NCI-H82 treated with DMSO at 0.1 percent for 48 hours (cell line): ENCODE measurements at regions not wholly inside any gene's neighbourhood (a gene's known extent, or its start where the extent isn't known, plus 50 kb on each side); places are given as distances from the start of the nearest gene placed in this dataset.

Experiments used
- DNase-seq: peaks from one replicate; lab custom pipeline; 2025; ENCODE audit not compliant: unreplicated experiment; lab: John Stamatoyannopoulos, UW

- no peak for DNase-seq
These were observed 551.7 kb downstream of the NR2F2 start for GRCh38 chr15:96882121-96882772.

DNA sequence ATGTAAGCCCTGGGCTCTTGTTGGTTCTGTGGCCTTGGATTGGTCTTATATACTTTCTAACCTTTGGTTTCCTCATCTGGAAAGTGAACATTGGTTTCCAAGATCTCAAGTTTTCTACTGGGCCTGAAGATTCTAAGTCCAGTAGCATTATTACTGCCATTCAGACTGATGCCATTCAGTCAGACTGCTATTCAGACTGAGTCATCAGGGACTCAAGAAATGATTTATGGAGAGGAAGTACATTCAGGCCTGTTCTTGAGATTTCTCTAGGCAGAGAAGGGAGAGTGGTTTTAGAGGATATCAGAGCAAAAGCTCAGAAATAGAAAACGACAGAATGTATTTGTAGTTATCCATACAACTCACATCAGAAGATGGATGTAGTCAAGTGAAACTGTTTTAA is 557.2 kb downstream of the NR2F2 start:
- no peak for DNase-seq

DNA sequence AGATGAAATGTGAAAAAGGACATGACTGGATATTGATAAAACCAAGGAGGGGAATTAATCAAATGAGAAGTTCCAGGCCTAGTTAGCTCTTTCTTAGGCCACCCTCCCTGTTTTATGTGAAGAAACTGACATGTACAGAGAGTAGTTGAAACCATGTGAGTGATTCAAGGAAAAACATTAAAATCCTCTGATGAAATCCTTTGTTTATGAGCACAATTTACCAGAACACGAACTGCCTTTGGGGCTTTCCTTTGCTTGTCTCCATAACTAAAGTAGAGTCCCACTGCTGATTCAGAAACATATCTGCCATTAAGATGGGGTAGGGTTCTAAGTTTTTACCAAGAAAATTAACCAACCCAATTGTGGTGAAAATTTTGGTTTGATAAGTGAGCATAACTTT is 558.3 kb downstream of the NR2F2 start:
- no peak for DNase-seq

DNA sequence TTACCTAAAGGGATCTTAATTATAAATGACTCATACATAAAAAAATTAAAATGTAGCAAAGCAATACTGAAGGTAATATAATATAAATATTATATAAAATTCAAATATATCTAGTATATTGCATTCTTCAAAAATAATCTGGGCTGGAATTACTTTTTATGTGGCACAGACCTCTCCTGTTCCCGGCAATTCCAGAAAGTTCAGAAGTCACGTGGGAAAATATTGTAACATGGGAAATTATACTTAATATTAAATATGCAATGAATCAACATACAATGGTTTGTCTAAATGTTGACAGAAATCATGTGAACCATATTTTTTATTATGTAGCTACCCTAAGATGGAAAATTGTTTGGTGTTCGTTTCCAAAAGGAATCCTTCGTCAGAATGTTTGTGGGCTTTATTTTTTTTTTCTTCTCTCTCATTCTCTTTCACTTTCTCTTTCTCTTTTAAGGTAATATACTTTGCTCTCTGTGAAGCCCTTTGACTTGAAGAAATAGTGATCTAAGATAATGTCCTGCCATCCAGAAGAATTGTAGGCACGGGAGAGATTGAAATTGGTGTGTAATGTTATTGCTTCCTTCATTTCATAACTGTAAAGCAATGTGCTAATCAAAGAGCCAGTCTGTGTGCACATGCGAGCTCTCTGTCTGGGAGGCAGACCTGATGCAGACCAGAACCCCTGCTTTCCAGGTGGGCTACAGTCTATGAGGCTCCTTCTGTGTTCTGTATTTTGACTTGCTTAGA is 559.4 kb downstream of the NR2F2 start:
- no peak for DNase-seq

GRCh38 chr15:96891046-96891445 is 560.5 kb downstream of the NR2F2 start:
- DNase-seq: peak; percentile 23

GRCh38 chr15:96893159-96893906 is 562.8 kb downstream of the NR2F2 start:
- no peak for DNase-seq

GRCh38 chr15:96894659-96895058 is 564.2 kb downstream of the NR2F2 start:
- DNase-seq: no peak

GRCh38 chr15:96896766-96897165 is 566.3 kb downstream of the NR2F2 start:
- DNase-seq: no peak

GRCh38 chr15:96914081-96914480 is 583.6 kb downstream of the NR2F2 start:
- DNase-seq: no peak

DNA sequence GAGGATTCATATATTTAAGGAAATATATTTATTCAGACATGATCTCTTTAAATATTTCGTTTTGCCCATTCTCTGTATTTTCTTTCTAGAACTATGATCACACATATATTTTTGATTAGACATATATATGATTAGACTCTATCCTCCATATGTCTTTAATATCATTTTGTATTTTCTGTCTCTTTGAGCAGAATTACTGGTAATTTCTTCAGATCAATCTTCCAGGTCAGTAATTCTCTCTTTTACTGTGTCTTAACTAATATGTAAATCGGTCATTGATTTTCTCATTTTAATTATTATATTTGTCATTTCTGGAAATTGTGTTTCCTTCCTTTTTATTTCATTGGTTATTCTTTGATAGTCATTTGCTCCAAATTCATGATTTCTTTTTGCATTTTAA is 586.2 kb downstream of the NR2F2 start:
- no peak for DNase-seq

DNA sequence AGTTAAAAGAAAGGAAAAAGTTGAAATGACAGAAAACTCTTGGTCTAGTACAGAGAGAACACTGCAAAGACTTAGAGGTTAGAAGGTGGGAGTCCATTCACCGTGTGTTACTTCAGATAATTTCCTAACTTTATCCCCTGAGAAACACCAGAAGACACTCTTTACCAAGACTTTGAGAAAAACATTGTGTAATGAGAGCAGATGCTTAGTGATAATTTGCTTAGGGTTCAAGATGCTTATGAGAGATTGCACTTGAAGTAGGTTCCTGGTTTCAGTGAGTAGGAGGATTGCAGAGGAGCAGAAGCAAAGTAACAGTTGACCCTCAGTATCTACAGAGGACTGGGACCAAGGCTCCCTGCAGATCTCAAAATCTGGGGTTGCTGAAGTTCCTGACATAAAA is 594.1 kb downstream of the NR2F2 start:
- no peak for DNase-seq

DNA sequence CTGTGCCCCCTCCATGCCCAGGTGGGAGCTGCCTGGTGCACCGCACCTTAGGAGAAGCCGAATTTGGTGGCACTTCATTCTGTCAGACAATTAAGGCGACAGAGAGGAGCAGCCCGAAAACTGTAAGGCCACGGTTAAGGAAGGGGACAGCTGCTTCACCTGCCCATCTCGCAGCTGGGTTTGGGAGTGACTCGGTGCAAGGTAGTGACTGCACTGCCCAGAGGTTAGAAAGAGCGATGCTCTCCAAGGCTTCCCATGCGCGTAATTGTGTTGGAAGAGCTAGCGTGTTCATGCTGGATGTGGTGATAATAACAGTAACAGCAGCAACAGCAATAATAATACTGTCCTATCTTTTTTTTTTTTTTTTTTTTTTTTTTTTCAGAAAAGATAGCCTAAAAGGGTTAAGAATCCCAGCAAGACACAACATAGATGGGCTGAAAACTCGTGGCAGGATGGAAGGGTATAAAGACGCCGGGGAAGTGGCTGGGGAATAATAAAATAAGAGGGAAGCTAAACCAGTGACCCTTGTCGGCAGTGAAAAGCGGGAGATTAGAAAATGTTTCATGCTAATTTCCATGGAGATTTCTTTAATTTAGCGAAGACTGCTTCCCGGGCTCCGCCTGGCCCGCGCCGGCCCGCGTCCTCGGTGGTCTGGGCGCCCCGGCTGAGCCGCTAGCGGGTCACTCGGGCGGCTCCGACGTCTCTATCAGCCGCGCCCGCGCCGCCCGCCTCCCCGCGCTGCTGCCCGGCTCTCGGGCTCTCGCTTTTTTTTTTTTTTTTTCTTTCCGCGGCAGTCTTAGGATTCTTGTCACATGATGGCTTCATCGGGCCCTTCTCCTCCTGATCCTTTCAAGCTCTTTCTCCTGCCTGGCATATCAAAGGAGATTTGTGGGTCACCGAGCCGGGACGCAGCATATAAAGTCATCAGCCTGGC is 617.1 kb downstream of the NR2F2 start:
- no peak for DNase-seq

DNA sequence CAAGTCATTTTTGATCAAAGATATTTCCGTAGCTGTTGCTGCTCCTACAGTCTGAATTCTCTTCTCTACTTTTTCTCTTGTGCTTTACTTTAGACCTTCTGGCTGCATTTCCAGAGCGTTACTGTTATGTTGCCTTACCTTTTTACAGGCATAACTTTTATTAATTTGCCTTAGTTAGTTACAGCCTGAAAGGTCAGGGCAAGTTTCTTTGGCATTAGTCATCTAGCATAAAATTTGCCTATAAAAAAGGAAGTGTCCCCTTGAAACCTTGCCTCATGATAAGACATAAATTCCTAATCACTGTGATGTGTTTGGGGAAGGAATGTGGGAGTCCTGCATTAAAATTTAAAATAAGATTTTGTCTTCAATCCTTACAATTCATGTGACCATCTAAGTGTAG is 618.5 kb downstream of the NR2F2 start:
- no peak for DNase-seq

DNA sequence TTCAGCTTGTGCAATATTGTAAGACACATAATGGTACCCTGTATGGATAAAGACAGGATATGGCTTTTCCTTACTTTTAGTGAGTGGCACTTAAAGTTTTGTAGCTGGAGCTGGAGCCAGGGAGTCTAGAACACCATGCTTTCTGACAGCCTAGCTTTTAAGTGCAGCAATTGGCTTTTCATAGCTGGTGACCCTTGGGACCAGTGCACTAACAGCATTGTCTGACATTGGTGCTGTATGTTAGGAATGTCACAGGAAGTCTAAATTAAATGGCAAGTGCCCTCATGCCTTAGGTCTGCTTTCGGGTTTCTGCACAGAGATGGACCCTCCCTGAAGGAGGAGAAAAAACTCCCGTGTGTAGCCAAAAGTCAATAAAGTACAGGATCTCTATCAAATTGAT is 628.2 kb downstream of the NR2F2 start:
- DNase-seq: no peak

DNA sequence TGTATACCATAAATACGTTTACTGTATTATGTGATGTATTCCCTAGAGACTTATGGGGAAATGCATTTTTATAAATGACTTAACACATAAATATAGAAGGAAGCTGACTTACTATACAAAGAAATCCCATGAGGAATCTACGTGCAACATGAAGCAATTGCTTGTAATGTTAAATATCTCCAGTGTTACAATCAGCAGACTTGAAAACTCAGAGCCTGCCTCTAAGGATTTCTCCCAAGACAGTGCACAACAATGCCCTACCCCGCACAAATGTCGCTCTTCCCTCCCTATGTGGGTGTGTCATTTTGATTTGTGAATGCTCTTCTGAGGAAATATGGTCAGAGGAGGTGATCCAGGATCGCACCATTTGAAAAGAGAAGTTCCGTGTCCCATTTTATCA is 629.0 kb downstream of the NR2F2 start:
- DNase-seq: no peak

DNA sequence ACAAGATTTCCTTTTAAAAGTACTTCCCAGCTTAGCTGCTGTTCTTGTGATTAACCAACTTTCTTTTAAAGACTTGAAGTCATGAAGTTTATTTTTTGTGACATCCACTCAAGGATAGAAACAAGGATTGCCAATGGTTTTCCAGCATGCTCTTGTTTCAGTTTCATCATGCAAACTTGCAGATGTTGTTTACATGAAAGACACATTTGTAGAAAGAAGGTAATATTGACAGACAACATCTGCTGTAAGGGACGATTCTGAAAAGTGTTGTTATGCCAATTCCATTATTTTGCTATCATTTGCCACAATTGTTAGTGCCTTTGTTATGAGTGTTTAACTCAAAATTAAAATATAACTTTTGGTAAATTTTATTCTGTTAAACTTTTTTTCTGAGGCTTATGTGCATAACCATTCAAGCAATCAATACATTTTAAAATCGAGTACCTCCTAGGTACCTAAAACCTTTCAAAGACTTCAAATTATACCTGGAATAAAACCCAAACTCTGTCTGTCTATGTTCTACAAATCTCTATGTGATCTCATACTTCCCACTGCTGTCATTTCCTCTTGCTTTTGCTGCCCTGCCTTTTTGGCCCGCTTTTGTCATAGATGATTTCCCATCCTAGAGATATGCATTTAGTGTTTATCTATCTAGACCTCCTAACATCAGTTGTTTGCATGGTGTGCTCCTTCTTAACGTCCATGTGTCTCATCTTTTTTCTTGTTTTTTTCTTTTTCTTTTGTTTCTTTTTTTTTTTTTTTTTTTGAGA is 630.4 kb downstream of the NR2F2 start:
- DNase-seq: no peak

GRCh38 chr15:96966554-96966953 is 636.1 kb downstream of the NR2F2 start:
- DNase-seq: no peak

GRCh38 chr15:96969732-96970710 is 639.5 kb downstream of the NR2F2 start:
- no peak for DNase-seq

DNA sequence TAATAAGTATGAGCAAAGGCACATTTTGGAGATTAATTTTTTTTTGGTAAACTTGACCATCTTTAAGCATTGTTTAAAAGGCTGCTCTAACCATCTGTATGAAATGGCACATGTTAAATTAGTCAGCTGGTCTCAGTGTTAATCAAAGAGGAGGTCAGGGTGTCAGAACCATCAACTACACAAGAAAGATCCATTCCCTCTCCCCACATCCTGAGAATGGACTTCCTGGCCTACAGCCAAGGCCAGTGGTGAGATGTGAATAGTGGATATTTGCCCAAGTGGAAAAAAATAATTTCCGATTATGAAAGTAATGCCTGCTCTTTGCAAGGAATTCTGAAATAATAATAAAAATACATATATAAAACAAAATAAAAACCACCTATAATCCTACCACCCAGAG is 641.7 kb downstream of the NR2F2 start:
- no peak for DNase-seq
